GM20000 (cell line): ENCODE measurements at regions not wholly inside any gene's neighbourhood (a gene's known extent, or its start where the extent isn't known, plus 50 kb on each side); places are given as distances from the start of the nearest gene placed in this dataset.

Source experiments
- DNase-seq: peaks from one replicate; pipeline ENCODE4 v3.0.0; 2012; ENCODE audit warnings: low spot score
- TF ChIP-seq, protein P1 (sequence below): IDR thresholded peaks from 2 replicates; pipeline ENCODE4 v1.5.1; 2012; ENCODE audit warnings: mild to moderate bottlenecking, control low read depth; ENCODE audit errors: extremely low read depth, missing control alignments

- TF ChIP-seq, protein P1, sequence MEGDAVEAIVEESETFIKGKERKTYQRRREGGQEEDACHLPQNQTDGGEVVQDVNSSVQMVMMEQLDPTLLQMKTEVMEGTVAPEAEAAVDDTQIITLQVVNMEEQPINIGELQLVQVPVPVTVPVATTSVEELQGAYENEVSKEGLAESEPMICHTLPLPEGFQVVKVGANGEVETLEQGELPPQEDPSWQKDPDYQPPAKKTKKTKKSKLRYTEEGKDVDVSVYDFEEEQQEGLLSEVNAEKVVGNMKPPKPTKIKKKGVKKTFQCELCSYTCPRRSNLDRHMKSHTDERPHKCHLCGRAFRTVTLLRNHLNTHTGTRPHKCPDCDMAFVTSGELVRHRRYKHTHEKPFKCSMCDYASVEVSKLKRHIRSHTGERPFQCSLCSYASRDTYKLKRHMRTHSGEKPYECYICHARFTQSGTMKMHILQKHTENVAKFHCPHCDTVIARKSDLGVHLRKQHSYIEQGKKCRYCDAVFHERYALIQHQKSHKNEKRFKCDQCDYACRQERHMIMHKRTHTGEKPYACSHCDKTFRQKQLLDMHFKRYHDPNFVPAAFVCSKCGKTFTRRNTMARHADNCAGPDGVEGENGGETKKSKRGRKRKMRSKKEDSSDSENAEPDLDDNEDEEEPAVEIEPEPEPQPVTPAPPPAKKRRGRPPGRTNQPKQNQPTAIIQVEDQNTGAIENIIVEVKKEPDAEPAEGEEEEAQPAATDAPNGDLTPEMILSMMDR, result no peak
- DNase-seq, result no peak
Observed at GRCh38 chr2:216257089-216257488, 115.2 kb downstream of the MARCHF4 start.
